Cerebellar cortex (tissue), 1 donor: ENCODE measurements at regions not wholly inside any gene's neighbourhood (a gene's known extent, or its start where the extent isn't known, plus 50 kb on each side); places are given as distances from the start of the nearest gene placed in this dataset.
"Not testable (repeated sequence)": the region's sequence is repeated elsewhere in the genome, so short reads cannot be mapped to it uniquely, and the experiment has no call there.

Source experiments
- DNase-seq: peaks from one replicate; pipeline ENCODE4 v3.0.0-alpha.2; 2015; ENCODE audit warnings: low spot score

DNA sequence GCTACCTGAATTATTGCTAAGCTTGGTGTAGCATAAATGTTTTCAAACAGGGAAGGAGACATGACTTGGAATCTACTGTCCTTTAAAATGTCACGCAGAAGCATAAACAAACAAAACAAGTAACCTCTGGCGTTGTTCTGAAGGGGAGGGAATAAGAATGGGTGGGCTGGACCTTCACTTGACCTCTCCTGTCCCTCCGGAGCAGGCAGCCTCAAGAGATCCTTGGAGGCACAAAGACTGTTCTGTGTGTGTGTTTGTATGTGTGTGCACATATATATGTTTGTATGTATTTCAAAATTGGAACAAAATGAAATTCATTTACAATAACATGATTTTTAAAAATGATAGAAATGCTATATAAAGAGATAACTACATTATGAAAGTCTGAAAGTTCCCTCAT is 91.3 kb upstream of the DCLK2 start:
- no peak for DNase-seq

DNA sequence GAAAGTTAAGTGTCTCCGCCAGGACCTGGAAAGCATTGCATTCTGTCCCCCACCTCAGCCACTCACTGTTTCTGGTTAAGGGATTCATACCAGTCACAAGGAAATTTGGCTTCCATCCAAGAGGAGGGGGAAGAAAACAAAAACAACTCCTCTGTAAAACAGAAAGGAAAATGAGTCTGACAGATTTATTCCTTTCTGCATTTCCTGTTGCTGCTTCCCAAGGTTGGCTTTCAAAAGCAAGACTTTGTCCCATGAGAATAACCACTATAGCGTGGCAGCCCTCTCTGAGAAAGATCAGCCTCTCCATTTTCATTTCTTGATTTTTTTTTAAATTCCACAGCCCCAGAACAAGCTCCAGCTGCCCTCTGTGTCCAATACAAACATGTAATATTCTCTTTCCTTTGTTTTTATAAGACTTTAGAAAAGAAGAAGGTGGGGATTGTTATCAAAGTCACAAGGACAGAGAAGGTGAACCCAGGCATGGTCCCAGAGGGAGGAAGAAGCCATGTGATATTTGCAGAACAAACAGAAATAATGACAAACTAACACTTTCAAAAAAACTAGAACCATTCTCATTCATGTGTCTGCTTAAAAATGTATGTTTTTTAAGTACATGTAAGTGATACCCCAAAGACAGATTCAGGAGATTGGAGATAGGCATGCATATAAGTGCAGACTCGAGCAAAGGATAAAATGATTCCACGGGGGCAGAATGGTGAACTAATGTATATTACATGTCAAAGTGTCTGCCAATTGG is 90.7 kb upstream of the DCLK2 start:
- no peak for DNase-seq

DNA sequence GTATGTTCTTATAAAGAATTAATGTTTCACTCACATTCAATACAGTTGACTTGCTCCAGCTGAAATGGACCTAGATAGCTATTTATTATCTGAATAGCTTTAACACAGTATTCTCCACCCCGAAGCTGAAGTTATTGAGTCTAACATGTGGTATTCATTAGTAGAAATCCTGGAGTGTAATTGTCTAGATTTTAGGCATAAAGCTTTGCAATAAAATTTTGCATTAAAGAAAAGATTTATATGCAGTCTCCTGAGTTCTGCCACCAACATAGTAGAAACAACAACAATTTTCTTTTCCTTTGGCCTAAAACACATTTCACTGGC is 90.2 kb upstream of the DCLK2 start:
- no peak for DNase-seq

DNA sequence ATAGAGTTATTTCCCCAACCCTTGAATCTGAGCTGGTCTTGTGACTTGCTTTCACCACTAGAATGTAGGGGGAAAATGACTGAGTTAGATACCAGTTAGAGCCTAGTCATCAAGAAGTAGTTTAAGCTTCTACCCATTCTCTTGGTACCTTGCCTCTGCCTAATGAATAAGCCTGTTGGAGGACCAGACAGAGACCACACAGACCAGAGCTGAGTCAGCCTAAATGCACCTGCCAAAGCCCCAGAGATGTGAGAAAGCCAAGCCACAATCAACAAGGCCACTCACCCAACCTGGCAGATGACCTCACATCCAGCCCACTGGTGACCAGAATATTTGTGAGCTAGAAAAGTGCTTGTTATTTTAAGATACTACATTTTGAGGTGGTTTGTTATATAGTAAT is 85.2 kb upstream of the DCLK2 start:
- no peak for DNase-seq

DNA sequence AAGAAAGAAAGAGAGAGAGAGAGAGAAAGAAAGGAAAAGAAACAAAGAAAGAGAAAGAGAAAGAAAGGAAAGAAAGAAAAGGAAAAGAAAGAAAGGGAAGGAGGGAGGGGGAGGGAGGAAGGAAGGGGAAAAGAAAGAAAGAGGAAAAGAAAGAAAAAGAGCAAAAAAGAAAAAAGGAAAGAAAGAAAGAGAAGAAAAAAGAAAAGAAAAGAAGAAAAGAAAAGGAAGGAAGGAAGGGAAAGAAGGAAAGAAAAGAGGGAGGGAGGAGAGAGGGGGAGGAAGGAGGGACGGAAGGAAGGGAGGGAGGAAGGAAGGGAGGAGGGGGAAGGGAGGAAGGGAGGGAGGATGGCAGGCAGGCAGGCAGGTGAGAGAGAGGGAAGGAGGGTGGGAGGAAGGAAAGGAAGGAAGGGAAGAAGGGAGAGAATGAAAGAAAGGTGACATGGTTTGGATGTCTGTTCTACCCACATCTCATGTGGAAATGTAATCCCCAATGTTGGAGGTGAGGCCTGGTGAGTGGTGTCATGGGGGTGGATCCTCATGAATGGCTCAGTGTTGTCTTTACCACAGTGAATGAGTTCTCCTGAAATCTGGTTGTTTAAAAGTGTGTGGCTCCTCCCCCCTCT is 83.0 kb upstream of the DCLK2 start:
- DNase-seq, result no peak

DNA sequence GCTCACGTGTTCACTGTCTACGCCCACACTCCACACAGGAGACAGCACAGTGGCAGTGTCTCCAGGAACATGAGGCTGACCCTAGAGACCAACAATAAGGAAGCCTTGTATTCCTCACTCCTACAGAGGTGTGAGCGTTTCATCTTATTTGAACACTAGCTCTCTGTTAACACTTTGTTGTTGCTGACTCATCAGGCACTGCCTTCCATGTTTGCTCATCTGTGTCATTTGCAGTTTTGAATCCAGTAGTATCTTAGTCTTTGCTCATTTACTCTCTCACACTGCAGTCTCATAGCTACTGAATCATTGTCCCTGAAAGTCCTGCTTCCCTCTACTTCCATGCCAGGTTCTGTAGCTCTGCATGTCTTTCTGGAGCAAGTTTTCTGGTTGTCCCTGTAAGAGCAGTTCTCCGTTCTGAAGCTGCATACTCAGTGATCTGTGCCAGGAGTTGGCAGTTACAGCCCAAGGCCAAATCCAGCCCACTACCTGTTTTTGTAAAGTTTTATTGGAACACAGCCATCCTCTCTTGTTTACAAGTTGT is 80.3 kb upstream of the DCLK2 start:
- no peak for DNase-seq

DNA sequence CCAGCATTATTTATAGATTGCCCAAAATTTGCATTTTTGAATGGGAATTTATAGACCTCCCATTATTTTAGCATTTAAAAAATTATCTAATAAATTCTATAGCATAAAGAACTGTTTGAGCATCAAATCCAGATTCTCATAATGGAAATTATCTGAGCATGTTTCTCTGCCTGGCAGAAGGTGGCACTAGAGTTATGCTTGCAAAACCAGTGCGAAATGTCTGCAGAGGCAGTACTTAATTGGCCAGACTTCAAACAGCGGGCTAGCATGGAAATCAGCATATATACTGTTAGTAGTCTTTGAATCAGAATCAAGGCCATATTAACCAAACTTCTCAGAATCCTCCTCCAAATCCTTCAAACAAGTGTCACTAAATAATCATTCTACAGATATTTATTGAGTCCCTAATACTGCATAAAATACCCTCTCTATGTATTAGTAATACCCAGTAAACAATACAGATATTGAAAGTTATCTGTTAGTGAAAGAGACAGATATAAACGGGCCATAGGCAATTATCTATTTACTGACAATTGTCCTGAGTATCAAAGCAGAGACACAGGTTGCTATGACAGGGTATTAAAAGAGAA is 78.7 kb upstream of the DCLK2 start:
- peak; percentile 63 for DNase-seq

DNA sequence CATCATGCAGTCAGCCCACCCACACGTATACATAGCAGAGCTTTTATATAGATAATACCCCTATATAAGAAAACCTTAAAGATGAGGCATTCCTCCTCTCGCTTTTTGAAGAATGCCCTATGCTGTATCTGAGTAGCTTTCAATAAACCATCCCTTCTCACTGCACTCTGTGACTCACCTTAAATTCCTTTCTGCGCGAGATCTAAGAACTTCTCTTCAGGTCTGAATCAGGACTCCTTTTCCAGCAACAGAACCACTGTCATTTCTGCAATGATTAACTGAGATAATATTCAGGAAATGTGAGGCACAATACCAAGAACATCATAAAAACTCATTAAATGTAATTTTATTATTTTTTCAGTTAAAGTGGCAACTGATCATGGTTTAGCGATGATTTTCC is 76.4 kb upstream of the DCLK2 start:
- DNase-seq, result no peak

DNA sequence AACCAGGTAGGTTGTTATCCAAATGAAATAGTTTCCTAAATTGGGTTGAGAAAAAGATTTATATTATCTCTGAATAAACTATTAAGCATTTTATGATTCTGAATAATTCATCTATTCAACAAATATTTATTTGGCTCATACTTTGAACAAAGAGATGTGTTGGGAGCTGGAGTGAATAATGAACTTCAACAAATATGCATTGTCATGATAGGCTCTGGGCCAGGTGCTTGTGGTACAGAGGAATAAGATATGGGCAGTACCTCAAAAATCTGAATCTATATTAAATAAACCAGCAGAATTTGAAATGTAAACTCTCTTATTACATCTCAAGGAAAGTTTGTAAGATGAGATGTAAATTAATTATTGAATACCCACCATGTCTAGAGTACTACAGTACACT is 75.7 kb upstream of the DCLK2 start:
- DNase-seq, result no peak

DNA sequence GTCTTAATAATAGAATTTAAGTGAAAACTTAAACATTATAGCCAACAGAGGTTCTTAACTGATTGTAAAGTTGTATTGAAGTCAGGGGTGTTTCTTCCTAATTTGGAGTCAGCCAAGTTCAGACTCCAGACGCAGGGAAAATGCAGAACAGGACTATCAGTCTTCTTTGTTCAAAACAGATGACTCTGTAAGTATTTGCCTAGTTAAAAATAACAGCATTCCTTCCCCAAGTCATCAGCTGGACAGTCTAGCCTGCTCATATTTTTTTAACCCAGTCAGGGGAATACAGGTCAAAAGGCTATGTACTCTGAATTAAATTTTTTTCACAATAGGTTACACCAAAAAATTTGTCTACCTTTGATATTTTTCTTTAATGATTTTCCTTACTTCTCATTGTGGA is 73.8 kb upstream of the DCLK2 start:
- no peak for DNase-seq

DNA sequence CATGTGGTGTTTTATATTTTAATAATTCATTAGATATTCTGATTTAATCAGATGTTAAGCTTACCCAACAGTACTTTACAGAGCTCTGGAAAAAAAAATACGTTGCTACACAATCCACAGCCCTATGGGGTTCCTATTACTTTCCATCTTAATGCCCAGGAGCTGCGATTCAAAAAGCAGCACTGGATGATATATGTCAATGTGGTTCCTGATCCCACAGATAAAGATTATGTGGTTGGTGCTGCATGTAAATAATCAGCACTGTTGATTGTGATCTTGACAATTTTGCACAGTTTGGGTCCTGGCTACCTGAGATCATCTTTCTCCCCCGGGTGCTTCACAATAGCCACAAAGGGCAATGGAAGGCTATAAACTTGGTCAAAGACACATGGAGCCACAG is 72.7 kb upstream of the DCLK2 start:
- DNase-seq, result no peak

DNA sequence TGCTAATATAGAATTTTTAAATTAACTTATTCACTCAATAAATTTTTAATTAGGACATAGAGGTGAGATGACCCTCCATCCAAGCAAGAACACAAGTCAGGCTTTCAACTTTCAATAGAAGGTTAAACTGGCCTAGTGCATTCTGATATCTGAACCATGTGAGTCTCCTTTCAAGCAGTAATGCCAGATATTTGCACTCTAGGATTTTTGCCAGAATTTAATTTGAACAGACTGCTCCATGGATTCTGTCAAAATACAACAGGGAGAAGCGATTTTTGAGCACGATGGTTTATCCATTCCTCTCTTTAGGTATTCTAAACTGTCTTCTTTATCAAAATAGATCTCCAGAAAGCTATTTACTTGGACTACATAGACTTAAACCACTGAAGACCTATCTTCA is 72.0 kb upstream of the DCLK2 start:
- DNase-seq, result peak; percentile 67

DNA sequence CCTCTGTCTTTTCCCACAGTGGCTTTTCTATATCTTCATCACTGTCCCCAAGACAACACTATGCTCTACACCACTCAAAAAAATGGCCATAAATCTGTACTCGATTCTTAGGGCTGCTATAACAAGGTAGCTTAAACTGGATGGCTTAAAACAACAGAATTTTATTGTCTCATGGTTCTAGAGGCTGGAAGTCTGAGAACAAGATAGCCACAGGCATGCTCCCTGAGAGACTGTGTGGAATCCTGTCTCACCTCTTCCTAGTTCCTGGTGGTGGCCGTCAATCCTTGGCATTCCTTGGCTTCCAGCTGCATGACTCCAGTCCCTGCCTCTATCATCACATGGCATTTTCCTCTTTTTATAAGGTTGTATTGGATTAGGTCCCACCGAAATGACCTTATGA is 70.7 kb upstream of the DCLK2 start:
- no peak for DNase-seq

DNA sequence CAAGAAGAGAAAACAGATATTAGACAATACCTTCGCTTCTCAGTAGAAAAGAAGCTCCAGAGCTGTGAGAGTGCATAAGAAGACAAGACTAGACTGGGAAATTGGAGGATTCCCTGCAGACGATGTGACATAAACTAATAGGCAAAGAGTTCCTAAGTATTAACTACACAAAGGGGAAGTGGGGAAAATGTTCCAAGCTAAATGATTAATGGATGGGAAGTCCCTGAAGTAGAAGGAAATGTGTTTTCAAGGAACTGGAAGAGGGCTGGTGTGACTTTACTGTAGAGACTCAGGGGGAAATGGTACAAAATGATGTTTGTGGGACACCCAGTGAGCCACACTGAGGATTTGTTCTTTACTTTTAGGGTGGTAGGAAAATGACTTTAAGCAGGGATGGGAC is 69.7 kb upstream of the DCLK2 start:
- no peak for DNase-seq

DNA sequence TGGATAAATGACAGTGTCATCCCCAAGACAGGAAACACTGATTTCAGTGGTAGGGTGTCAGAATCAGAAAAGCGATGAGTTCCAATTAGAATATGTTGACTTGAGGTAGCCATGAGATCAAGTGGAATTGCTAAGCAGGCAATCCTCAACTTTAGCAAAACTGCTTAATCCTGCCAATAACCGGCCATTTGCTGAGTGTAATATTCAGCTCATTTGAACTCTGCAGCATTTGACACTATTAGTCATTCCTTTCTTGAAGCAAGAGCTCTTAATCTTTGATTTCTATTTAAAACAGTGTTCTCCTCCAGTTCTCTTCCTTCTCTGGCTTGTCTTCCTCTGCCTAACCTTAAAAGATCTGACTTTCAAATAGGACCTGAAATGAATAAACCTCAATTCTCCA is 68.7 kb upstream of the DCLK2 start:
- DNase-seq, result no peak

DNA sequence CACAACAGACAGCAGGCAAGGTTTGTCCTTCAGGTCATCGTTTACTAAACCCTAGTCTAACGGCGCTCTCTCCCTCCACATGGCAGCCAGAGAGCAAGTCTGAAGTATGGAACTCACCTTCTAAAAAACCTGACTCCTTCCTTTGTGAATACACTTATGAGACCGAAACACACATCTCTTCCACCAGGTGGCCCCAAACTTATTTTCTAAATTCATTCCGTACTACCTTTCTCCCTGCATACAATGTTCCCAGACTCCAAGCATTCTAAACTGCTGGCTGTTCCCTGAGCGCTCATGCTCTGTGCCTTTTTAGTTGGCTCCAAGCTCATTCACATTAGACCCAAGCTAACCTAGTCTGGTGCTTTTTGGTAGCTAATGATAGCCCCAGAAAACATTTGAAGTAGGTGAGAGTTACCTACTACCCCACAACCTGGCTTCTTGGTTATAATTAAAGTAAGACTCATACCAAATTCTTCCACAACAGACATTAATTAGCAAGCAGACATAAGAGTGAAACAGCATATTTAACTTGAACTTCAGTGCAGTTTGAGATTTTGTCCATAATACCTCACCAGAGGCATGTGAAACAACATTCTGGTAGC is 67.6 kb upstream of the DCLK2 start:
- peak; percentile 69 for DNase-seq

DNA sequence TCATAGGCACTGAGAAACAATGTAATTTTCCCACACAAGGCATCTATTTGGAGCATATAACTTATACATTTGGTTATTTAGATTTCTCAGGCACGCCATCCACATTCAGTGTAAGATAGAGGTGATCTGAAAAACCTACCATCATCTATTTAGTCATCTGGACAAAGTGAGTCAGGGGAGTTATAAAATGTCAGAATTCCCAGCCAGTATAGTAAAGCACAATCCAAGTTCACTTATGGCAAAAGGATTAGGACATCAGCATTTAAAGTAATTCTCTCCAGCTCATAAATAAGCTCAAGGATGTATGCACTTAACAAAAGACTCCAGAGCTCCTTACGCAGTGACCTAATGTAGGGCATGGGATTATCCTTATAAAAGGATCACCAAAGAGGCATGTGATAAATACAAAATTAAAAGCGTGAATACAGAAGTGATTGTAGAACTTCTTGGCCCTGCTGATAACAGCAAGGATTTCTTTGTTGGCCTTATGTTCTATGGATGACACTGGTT is 65.3 kb upstream of the DCLK2 start:
- DNase-seq, result no peak

DNA sequence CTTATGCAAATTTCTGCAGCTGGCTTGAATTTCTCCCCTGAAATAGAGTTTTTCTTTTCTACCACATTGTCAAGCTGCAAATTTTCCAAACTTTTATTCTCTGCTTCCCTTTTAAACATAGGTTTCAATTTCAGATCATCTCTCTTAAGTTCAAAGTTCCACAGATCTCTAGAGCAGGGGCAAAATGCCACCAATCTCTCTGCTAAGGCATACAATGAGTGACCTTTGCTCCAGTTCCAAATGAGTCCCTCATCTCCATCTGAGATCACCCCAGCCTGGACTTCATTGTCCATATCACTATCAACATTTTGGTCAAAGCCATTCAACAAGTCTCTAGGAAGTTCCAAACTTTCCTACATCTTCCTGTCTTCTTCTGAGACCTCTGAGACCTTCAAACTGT is 62.3 kb upstream of the DCLK2 start:
- not testable (repeated sequence) for DNase-seq

DNA sequence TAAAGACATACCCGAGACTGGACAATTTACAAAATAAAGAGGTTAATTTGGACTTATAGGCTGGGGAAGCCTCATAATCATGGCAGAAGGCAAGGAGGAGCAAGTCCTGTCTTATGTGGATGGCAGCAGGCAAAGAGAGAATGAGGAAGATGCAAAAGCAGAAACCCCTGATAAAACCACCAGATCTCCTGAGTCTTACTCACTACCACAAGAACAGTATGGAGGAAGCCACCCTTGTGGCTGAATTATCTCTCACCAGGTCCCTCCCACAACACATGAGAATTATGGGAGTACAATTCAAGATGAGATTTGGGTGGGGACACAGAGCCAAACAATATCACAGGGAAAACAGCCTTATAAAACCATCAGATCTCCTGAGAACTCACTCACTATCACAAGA is 61.6 kb upstream of the DCLK2 start:
- DNase-seq, result not testable (repeated sequence)

DNA sequence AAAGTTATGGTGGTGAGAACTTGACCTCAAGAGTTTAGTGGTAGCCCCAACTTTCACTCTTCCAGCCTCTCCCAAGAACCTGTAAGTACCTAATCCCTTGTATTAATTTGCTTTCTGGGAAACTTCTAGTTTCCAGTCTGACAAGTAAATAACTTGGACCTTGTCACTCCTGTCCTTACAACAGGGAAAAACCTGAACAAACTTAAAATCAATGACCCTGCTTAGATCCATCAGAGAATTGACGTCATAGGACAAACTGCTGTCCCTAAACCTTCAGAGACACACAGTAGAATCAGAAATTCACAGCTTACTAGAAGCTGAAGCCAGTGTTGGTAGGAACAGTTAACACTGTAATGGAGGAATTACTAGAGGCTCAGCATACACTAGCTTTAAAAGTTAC is 60.0 kb upstream of the DCLK2 start:
- DNase-seq, result no peak

DNA sequence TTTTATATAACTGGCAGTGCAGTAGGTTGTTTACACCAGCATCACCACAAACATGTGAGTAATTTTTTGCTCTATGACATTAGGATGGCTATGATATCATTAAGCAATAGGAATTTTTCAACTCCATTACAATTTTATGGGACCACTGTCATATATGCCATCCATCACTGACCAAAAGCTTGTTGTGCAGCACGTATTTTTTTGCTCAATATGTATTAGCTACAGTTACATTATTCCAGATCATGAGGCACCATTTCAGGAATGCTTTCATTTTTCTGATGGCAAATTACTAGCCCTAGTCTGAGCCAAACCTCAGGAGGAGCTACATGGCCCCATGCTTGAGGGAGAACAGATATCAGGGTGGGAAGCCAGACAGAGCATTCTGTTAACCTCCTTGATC is 56.8 kb upstream of the DCLK2 start:
- no peak for DNase-seq

DNA sequence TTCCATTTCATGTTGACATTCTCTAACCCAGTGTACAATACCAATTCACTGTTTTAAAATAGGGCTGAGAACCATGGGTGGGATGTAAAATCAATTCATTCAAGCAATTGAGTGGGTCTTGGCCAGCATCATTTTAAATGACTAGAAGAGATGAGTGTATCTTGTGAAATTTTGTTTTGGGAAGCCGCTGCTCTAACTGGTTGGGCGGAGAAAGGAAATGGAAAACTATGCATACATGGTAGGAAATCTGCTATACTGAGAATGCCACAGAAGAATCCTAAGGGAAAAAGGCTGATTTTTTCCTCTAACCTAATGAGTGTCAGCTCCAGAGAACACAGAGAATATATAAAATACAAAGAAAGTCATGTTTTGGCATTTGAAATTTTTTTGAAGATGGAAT is 54.8 kb upstream of the DCLK2 start:
- no peak for DNase-seq

DNA sequence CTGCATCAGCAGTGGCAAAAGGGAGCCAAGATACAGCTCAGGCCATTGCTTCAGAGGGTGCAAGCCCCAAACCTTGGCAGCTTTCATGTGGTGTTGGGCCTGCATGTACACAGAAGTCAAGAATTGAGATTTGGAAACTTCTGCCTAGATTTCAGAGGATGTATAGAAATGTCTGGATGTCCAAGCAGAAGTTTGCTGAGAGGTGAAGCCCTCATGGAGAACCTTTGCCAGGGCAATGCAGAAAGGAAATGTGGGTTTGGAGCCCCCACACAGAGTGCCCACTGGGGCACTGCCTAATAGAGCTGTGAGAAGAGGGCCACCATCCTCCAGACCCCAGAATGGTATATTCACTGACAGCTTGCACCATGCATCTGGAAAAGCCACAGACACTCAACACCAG is 51.3 kb upstream of the DCLK2 start:
- not testable (repeated sequence) for DNase-seq
